GM19397 (cell line): ENCODE measurements at regions not wholly inside any gene's neighbourhood (a gene's known extent, or its start where the extent isn't known, plus 50 kb on each side); places are given as distances from the start of the nearest gene placed in this dataset.
"Not testable (repeated sequence)": the region's sequence is repeated elsewhere in the genome, so short reads cannot be mapped to it uniquely, and the experiment has no call there.

Experiments
- ATAC-seq: cut with Tn5 transposase; IDR thresholded peaks from one replicate; pipeline ENCODE4 v1.9.1; 2021; ENCODE audit warnings: mild to moderate bottlenecking, moderate library complexity; ENCODE audit not compliant: unreplicated experiment

DNA sequence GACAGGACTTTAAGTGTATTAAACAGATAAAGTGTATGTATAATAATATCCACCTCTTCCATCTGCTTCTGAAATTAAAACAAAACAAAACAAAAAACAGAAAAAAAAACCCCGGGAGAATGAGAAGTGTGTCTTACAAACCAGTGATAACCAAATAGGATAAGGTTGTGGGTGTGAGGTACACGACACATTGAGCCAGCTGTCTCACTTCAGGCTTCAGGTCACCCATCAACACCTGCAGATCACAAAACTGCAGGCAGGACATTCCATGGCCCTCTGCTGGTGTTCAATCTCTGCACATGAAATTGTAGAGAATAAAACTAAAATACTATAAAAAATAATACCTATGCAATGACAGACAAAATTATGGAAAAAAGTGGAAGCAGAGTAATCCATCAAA lies 339.9 kb downstream of the SFMBT2 start:
- no peak for ATAC-seq

GRCh38 chr10:7069706-7070105 lies 341.1 kb downstream of the SFMBT2 start:
- ATAC-seq = no peak

GRCh38 chr10:7056216-7056615 lies 354.6 kb downstream of the SFMBT2 start:
- no peak for ATAC-seq

GRCh38 chr10:7054915-7055314 lies 355.9 kb downstream of the SFMBT2 start:
- ATAC-seq = no peak

DNA sequence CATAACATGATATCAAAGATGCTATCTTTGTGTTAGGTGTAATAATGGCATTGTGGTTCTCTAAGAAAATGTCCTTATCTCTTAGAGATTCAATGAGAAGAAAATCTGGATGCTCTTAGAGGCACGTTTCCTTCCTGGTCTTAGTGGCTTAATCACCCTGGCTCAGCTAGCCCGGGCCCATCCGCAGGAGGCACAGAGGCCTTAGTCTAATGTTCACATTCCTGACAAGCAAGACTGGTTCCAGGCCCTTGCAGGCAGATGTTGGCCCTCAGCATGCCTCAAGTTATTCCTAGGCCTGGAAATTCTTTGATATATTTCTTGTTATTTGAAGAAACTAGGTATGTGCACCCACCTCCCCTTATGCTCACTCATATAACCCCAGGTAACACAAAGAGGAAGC lies 357.6 kb downstream of the SFMBT2 start:
- ATAC-seq = no peak

GRCh38 chr10:7050024-7050423 lies 360.8 kb downstream of the SFMBT2 start:
- not testable (repeated sequence) for ATAC-seq

DNA sequence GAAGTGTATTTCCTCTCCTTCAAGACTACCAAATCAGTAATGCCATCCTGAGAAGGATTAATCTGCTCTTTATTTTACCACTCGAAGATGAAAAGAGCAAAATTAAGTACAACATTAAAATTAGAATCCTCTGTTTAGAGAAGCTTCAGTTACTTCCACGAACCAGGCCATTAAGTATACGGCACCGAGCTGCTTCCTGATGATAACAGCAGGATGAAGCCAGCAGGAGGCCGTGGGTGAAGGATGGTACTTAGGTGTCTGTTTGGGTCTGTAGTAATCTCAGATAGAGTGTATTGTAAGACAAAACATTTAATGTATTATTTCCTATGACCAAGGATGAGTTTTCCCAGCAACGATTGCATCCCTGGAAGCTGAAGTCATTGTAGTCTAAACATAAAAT lies 362.8 kb downstream of the SFMBT2 start:
- ATAC-seq = no peak

DNA sequence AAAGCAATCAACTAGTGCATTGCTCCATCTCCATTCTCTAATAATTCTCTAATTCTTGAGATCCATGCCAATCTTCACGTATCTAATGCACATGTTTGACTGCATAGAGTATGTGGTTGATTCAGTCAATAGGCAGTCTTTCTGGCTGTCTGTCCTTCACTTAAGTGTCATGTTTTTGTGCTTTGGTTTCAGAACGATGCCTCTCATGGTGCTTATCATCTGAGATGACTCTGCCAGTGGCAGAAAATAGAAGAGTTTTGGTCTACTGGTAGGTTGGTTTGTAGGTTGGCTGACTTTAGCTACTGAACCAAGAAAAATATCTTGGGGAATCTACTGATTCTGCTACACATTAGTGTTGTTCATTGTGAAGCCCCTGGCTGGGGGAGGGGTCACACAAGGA lies 364.2 kb downstream of the SFMBT2 start:
- peak; percentile 40 for ATAC-seq

DNA sequence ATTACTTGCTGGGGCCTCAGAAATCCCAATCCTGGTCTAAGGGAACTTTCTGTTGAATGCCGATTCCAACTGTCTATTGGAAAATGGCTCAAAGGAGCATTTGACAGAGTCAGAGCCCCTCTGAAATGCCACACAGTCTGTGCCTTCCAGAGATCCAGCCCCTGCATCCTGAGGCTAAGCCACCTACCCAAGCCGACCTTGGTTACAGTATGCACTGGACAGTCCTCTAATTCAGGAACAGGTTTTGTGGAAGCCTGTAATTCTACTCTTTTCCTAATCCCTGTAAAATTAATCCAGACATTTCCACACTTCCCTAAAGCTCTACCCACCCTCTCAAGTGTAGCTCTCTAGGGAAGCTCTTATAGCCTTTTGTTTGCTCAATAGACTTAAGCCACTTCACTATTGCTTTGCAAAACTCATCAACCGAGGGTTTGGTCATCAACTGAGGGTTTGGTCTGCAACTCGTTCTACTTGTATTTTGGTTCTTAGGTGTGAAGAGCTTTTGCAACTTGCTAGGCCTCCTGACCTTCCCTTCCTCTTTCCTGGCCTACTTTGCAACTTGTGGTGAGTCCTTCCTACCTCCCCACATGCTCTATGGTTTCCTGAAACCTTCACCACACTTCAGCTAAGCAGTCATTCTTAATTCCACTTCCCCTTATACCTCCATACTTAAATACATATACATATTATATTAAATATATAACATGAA lies 364.8 kb downstream of the SFMBT2 start:
- peak; percentile 58 for ATAC-seq

- no peak for ATAC-seq
Observed at GRCh38 chr10:7043055-7043653, 367.7 kb downstream of the SFMBT2 start.

GRCh38 chr10:7042419-7043054 lies 368.3 kb downstream of the SFMBT2 start:
- ATAC-seq = no peak

DNA sequence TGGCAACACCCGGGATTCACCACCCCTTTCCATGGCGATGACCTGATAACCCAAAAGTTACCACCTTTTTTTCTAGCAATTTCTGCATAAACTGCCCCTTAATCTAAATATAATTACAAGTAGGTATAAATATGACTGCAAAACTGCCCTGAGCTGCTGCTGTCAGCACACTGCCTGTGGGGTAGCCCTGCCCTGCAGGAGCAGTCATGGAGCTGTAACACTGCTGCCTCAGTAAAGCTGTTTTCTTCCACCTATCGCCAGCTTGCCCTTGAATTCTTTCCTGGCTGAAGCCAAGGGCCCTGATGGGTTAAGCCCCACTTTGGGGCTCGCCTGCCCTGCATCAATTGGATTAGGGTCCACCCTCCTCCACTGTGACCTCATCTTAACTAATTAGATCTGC lies 368.8 kb downstream of the SFMBT2 start:
- ATAC-seq = no peak

GRCh38 chr10:7040681-7041080 lies 370.2 kb downstream of the SFMBT2 start:
- no peak for ATAC-seq

DNA sequence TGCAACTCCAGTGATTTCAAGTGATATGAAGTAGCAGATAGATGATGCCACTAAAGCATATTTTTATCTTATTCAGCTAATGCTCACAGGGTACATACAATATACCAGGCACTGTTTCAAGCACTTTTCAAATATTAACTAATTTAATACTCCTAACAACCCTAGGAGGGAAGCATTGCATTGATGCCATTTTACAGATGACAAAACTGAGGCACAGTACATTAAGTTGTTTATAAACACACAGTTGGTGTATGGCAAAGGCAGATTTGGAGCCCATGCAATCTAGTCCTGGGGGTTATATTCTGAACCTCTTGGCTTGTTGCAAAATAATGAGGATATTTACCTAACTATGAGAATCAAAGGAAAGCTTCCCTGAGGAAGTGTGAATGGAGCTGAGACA lies 371.0 kb downstream of the SFMBT2 start:
- ATAC-seq = no peak

DNA sequence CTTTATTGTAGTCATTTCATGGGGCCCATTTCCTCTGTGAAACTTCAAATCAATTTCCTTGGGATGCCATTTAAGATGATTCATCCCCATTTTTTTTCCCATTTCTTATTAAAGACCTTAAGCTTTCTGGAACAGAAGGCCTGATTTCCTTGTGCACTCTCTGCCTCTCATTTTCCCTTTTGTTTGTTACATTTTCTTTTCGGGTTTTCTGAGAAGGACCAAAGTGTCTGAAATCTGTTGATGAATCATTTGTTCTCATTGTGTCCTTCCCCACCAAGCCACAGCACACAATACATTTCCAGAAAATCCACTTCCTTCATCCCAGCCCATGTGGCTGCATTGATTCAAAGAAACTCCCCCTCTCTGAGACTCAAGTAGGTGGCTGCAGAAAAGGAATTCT lies 372.4 kb downstream of the SFMBT2 start:
- no peak for ATAC-seq

DNA sequence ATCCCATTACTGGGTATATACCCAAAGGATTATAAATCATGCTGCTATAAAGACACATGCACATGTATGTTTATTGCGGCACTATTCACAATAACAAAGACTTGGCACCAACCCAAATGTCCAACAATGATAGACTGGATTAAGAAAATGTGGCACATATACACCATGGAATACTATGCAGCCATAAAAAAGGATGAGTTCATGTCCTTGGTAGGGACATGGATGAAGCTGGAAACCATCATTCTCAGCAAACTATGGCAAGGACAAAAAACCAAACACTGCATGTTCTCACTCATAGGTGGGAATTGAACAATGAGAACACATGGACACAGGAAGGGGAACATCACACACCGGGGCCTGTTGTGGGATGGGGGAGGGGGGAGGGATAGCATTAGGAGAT lies 373.4 kb downstream of the SFMBT2 start:
- not testable (repeated sequence) for ATAC-seq

DNA sequence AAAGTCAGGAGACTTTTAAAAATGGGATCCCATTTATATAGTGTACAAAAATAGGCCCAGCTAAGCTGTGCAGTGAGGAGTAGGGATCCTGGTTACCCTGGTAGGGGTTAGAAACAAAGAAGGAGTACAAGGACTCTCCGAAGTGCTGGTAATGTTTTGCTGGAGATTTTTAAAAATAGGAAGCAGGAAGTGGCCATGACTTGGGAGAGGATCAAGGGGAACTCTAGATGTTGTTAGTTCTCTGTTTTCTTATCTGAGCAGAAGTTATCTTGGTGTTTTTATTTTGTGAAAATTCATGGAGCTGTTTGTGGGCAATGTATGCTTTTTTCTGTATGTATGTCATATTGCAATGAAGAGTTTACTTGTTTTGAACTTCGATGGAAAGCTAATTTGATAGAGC lies 373.9 kb downstream of the SFMBT2 start:
- no peak for ATAC-seq

DNA sequence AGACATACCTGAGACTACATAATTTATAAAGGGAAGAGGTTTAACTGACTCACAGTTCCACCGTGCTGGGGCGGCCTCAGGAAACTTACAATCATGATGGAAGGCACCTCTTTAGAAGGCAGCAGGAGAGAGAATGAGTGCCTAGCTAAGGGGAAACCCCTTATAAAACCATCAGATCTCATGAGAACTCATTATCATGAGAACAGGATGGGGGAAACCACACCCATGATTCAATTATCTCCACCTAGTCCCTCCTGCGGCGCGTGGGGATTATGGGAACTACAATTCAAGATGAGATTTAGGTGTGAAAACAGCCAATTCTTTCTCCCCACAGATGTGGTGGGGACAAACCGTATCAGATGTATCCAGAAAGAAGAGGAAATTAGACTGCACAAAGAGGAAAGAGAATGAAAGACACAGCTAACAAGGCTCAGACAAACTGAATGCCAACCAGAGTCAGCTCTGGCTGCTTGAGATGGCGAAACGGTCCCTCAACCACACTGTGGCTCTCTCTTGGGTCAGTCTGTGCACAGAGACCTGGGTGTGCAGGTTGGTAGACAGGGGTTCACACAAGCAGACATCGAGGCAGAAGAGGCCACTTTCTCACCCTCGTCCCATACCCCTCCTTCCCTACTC lies 375.6 kb downstream of the SFMBT2 start:
- no peak for ATAC-seq

GRCh38 chr10:7033031-7033430 lies 377.8 kb downstream of the SFMBT2 start:
- ATAC-seq = no peak

GRCh38 chr10:7030134-7030855 lies 380.5 kb downstream of the SFMBT2 start:
- ATAC-seq = no peak

GRCh38 chr10:7029672-7030071 lies 381.2 kb downstream of the SFMBT2 start:
- no peak for ATAC-seq
